ENCODE measurements at regions not wholly inside any gene's neighbourhood (a gene's known extent, or its start where the extent isn't known, plus 50 kb on each side); places are given as distances from the start of the nearest gene placed in this dataset.
A peak's percentile ranks its signal among the peaks of the same experiment; 100 is the strongest.
"Not testable (repeated sequence)": the region's sequence is repeated elsewhere in the genome, so short reads cannot be mapped to it uniquely, and the experiment has no call there.

DNA sequence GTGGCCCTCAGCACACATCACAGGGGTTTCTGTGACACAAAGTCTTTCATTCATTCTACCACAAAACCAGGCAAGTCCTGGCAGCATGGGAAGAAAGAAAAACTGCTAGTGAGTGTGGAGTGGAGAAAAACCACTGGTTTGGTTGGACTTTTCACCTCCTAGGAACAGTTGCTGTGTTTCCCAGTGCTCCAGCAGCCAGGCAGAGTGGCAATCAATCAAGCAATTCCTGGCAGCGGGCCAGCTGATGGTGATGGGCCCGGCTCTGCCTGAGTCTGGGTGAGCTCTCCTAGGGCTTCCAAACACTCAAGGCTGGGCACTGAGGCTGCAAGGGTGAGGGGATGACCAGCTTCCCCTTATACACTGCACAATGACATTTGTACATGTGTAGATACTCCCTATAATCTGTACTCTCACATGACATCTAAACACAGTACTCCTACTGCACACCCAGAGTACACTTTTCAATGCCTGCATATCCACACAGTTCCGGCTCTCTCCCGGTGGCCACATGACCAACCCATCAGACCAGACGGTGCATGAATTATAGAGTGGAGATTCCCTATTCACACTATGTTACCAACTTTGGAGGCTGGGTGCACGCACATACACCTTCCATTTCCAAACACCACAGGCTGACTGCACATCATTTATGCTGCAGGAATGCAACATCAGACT, 156.6 kb downstream of the UNC5CL start:
- DNase-seq: no peak

- DNase-seq: no peak
Measured at GRCh38 chr6:40881501-40881900, 157.5 kb downstream of the UNC5CL start.

DNA sequence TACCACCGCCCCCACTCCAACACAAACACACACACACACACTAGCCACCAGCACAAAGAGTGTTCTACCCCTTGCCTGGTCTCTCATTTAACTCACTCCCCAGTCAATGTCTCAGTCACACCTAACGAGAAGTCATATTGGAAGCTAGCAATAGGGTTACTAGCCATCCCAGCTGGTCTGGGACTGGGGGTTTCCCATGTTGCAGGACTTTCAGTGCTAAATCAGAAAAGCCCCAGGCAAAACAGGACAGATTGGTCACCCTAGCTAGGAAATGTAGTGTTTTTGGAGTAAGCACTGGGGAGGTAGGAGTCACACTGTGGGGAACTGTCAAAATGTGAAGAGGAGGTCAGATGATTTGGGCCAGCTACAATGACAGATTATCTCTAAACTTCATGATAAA, 158.1 kb downstream of the UNC5CL start:
- DNase-seq: no peak

DNA sequence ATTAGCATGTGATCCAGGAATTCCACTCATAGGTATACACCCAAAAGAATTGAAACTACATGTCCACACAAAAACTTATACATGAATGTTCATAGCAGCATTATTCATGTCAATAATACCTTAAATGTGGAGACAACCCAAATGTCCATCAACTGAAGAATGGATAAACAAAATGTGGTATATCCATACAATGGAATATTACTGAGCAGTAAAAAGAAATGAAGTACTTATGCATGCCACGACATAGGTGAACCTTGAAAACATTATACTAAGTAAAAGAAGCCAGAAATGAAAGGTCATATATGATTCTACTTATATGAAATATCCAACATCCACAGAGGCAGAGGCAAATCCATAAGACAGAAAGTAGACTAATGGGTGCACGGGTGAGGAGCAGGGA, 159.9 kb downstream of the UNC5CL start:
- DNase-seq: no peak

- DNase-seq: no peak
Measured at GRCh38 chr6:40877362-40877761, 161.7 kb downstream of the UNC5CL start.

DNA sequence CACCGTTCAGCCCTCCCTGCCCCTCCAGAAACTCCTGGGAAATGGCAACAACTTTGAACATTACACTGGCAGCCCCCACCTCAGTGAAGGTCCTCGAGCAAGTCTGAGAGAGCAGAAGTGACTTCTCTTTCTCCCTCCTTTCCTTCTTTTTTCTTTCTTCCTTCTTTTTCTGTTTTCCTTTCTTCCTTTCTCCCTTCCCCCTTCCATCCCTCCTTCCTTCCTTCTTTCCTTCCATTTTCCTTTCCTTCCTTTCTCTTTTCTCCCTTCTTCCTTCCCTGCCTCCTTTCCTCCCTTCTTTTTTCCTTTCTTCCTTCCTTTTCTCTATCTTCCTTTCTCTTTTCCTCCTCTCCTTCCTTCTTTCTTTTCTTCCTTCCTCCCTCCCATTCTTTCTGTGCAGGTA, 162.7 kb downstream of the UNC5CL start:
- DNase-seq: no peak

DNA sequence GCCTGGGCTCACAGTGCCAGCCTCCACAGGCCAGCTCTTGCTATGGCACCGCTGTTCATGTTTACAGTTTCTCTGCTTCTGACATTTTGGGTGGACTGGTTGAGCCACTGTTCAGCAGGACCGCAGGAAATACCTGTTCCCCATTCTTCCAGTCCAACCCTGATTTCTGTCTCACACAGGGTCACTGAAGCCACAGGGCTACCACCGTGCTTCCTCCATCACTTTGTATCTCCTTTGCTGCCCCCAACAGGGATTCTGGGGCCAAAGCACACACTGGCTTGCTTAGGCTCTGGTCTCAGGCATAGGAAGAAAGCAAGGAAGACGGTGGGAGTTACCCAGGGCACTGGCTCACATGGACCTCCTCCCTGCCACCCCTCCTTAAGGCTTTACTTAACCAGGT, 164.5 kb downstream of the UNC5CL start:
- DNase-seq: no peak

DNA sequence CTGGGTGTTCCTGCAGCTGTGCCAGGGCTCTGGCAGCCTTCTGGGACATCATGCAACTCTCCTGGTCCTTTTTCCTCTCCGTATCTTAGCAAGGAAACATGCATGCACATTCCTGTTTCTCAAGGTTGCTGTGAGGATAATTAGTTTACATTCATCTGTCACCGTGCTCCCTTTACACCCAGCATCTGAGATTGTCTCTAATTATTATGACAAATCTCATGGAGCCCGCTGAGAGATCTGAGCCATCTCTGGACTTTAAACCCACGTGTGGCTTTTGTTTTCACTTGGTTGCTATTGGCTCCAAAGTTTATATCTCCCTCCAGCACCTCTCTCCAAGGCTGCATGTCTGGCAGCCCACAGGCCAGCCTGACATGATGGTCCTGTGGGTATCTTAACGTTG, 167.6 kb downstream of the UNC5CL start:
- DNase-seq: no peak

DNA sequence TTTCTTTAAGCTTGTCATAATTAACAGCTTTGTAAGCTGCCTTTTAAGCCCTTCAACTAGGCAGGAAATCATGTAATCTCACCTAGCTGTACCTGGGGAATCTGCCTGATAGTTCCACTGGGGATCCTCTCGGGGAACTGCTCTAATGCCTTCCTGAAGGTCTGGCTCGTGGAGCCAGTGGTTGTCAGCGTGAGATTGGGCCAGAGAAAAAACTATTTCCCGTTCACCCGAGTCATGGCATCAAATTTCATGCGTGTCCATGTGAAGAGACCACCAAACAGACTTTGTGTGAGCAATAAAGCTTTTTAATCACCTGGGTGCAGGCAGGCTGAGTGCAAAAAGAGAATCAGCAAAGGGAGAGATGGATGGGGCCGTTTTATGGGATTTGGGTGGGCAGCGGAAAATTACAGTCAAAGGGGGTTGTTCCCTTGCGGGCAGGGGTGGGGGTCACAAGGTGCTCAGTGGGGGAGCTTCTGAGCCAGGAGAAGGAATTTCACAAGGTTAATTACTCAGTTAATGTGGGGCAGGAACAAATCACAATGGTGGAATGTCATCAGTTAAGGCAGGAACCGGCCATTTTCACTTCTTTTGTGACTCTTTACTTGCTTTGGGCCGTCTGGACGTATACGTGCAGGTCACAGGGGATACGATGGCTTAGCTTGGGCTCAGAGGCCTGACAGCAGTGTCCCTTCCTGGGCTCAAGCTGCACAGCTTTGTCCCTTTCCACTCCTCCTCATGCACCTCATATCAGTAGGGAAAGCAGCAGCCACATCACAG, 170.7 kb downstream of the UNC5CL start:
- not testable (repeated sequence) for DNase-seq

DNA sequence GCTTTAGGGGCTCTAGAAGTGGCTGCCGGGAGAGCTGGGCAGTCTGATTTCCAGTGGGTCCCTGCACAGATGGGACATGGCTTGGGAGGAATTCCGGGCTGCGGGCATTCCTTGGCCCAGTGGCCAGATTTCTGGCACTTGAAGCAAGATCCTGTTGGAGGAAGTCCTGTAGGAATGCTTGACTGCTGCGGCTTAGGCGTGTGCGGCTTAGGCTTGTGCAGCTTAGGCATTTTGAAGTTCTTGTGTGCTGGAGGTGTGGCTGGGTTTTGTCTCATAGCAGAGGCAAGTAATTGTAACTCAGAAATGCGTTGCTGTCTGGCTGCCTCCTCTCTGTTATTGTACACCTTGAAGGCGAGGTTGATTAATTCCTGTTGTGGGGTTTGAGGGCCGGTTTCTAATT, 171.5 kb downstream of the UNC5CL start:
- not testable (repeated sequence) for DNase-seq

- not testable (repeated sequence) for DNase-seq
Measured at GRCh38 chr6:40865259-40865658, 173.8 kb downstream of the UNC5CL start.

- DNase-seq: no peak
Measured at GRCh38 chr6:40860443-40860842, 178.6 kb downstream of the UNC5CL start.

GRCh38 chr6:40856271-40856670, 182.8 kb downstream of the UNC5CL start:
- DNase-seq: peak; percentile 48

- no peak for DNase-seq
Measured at GRCh38 chr6:40855168-40855880, 183.7 kb downstream of the UNC5CL start.

DNA sequence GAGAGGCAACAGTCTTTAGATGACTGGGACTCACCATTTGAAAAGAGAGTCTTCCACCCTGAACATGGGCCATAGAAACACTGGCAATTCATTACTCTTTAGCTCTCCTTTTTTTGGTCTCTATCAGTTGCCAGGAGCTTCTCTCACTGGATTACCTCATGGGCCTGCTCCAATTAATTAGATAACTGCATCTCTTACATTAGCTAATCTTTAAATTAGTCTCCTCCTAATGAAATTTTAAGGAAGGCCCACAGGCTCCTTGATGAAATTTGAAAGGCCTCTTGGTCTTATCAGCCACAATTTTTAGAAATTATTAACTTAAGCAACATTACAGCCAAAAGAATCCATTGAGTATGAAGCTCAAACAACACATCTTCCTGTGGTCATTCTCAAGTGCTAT, 184.4 kb downstream of the UNC5CL start:
- no peak for DNase-seq

DNA sequence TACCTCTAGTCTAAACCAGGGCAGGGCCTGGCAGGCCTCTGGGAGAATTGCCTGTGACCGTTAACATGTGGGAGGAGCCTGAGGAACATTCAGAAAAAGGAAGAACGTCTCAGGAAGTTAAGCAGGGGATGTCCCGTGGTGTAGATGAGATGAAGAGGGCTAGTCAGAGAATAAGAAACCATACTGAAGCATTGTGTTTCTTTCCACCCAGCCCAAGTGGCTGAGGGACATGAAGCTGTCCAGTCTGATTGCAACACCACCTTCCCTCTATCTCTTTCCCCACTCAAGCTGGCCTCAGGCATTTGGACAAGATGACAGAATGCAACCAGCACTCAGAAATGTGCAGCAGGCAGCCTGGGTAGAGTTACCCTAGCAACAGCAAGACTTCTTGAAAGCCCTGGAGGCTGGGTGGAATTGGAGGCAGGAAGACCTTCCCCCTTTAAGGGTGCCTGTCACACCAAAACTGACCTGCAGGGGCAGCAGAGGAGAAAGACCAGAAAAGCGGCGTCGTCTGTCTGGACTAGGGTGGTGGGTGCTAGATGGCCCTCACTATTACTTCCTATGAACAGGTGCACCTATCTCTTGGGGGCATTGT, 186.1 kb downstream of the UNC5CL start:
- no peak for DNase-seq

DNA sequence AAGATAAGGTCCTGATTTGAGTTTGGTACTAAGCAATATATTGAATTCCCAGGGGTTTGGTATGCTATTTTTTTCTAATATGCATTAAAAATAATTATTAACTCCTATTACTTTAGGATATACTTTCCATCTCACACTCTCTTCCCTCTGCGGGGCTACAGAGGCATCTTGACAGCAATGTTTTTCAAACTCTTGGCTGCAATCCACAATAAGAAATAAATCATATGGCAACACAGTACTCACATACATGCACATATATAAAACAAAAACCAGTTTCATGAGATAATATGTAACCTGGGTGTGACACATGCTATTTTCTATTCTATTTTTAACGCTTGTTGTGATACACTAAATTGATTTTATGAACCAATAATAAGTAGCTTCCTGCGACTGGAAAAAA, 189.5 kb downstream of the UNC5CL start:
- no peak for DNase-seq

DNA sequence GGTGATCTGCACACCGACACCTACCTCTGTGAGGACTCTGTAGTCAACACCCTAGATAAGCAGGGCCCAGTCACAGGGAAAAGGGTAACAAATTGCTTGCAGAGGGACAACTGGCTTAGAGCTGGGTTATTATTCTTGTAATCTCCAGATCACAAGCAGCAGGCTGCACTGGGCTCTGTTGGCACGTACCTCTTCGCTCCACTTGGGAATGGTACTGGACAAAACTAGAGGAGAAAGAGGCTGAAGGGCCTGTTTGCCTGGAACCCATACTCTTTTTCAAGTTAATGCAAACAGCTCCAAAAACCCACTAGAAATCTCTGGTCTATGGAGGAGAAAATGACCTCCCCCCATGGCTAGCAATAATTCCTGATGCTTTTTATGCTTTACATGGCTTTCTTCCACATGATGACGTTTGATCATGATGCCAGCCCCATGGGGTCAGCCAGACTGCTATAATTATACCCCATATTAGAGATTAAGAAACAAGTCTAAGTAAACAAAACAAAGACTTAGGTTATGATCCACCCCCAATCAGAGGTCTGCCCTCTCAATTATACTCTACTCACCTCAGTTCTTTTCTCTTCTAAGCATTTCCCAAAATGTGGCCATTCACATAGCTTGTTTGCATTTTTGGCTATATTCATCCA, 190.0 kb downstream of the UNC5CL start:
- DNase-seq: no peak

DNA sequence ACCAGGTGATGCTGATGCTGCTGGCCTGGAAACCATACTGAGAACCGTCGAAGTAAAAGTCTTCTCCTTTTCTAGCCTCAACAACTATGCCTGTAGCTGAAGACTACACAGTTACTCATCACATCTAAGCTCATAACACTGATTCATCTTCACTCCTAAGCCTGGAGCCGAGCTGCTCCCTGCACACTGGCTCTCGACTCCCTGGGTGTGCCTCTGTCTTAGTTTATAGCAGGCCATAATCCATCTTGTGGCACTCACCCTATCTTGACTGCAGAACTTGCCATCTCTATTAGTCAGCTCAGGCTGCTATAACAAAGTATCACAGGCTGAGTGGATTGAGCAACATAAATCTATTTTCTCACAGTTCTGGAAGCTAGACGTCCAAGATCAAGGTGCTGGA, 191.0 kb downstream of the UNC5CL start:
- no peak for DNase-seq

- peak; percentile 29 for DNase-seq
Measured at GRCh38 chr6:40845553-40845952, 193.5 kb downstream of the UNC5CL start.

GRCh38 chr6:40844246-40844645, 194.8 kb downstream of the UNC5CL start:
- DNase-seq: no peak

DNA sequence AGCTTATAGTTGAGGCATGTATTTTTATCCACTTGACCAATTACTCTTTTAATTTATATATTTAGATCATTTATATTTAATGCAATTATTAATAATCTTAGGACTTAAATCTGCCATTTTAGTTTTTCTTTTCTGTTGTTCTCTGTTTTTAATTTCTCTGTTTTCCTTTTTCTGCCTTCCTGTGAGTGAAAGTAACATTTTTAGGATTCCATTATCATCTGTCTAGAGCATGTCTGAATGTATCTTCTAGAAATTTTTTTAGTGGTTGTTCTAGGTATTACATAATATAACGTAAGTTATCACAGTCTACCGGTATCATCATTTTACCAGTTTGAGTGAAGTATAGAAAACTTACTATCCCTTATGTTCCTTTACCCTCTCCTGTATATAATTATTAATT, 197.3 kb downstream of the UNC5CL start:
- no peak for DNase-seq

DNA sequence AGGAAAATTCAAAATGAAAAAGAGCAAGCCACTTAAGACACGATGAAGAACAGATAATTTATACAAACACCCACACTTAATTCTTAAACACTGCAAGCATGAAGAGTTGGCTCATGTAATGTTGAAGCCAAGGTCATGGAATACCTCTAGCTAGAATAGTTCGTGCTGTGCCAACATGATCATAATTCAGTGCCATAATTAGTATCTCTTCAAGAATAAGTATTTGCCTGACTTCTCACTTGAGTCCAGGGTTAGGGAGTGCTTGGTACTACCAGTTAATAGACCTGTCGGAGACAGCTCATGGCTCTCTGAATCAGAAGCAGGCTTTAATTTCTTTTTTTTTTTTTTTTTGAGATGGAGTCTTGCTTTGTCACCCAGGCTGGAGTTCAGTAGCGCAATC, 206.3 kb downstream of the UNC5CL start:
- no peak for DNase-seq

All from fibroblast of skin of scalp (primary cell).